ENCODE measurements at regions not wholly inside any gene's neighbourhood (a gene's known extent, or its start where the extent isn't known, plus 50 kb on each side); places are given as distances from the start of the nearest gene placed in this dataset.
"Not testable (repeated sequence)": the region's sequence is repeated elsewhere in the genome, so short reads cannot be mapped to it uniquely, and the experiment has no call there.

- not testable (repeated sequence) for TF ChIP-seq MAX (CRISPR knock-in tag; IDR thresholded peaks at IDR 0.05); PRDM15 (CRISPR knock-in tag; IDR thresholded peaks at IDR 0.05); JUN (CRISPR knock-in tag; IDR thresholded peaks at IDR 0.05); CREB1 (CRISPR knock-in tag; IDR thresholded peaks at IDR 0.05); CTCF (IDR thresholded peaks at IDR 0.05)
Observed at GRCh38 chr3:125838857-125839256, 130.1 kb upstream of the ROPN1B start.
